ENCODE measurements at regions not wholly inside any gene's neighbourhood (a gene's known extent, or its start where the extent isn't known, plus 50 kb on each side); places are given as distances from the start of the nearest gene placed in this dataset.
"Not testable (repeated sequence)": the region's sequence is repeated elsewhere in the genome, so short reads cannot be mapped to it uniquely, and the experiment has no call there.

GRCh38 chr3:159045279-159045885, 243.5 kb downstream of the MFSD1 start:
- TF ChIP-seq, protein P1, sequence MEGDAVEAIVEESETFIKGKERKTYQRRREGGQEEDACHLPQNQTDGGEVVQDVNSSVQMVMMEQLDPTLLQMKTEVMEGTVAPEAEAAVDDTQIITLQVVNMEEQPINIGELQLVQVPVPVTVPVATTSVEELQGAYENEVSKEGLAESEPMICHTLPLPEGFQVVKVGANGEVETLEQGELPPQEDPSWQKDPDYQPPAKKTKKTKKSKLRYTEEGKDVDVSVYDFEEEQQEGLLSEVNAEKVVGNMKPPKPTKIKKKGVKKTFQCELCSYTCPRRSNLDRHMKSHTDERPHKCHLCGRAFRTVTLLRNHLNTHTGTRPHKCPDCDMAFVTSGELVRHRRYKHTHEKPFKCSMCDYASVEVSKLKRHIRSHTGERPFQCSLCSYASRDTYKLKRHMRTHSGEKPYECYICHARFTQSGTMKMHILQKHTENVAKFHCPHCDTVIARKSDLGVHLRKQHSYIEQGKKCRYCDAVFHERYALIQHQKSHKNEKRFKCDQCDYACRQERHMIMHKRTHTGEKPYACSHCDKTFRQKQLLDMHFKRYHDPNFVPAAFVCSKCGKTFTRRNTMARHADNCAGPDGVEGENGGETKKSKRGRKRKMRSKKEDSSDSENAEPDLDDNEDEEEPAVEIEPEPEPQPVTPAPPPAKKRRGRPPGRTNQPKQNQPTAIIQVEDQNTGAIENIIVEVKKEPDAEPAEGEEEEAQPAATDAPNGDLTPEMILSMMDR (IDR thresholded peaks at IDR 0.05; ENCODE audit: control insufficient read depth, insufficient read depth, low read depth, low read length, missing control alignments), result no peak
- DNase-seq (ENCODE audit: low read depth), result no peak
- H3K4me3 ChIP-seq (ENCODE audit: control insufficient read depth, low read depth, low read length), result no peak overlapping the region

DNA sequence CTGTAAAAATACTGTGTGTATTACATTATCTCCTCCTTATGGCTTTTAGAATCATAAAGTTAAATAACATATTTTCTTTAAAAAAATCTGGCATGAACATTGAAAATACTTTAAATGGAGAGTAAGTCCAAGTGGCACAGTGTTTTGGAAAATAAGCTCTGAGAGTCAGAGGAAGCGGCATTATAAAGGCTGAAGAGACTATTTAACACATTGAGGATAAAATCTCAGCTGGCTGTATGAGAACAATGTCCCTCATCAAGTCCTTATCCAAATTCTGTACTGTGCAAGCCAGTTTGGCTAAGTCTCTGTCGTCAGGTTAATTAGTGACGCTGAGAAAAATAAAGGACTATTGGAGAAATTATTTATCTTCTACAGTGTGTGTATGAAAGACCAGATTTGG, 245.5 kb downstream of the MFSD1 start:
- TF ChIP-seq, protein P1 (IDR thresholded peaks at IDR 0.05; ENCODE audit: control insufficient read depth, insufficient read depth, low read depth, low read length, missing control alignments), result no peak
- H3K4me3 ChIP-seq (ENCODE audit: control insufficient read depth, low read depth, low read length), result no peak overlapping the region
- DNase-seq (ENCODE audit: low read depth), result no peak

GRCh38 chr3:159052494-159052893, 250.6 kb downstream of the MFSD1 start:
- not testable (repeated sequence) for DNase-seq (ENCODE audit: low read depth); H3K4me3 ChIP-seq (ENCODE audit: control insufficient read depth, low read depth, low read length)

DNA sequence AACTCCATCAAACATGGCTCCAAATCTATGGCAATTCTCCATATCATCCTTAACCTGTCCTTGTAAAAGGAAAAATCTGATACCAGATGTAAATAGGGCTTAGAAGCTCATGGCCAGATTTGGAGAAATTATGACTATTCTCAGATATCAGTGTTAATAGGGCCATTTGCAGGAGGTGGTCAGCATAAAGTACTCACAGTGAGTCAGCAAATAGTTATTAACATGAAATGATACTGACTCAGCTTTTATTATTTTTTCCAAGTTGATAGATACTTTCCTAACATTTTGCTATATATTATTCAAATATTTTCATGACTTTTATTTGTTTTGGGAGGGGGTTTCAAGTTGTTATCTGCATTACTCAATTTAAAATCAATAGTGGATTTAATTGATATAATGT, 255.8 kb downstream of the MFSD1 start:
- no peak overlapping the region for H3K4me3 ChIP-seq (ENCODE audit: control insufficient read depth, low read depth, low read length)
- DNase-seq (ENCODE audit: low read depth), result no peak
- TF ChIP-seq, protein P1 (IDR thresholded peaks at IDR 0.05; ENCODE audit: control insufficient read depth, insufficient read depth, low read depth, low read length, missing control alignments), result no peak

- TF ChIP-seq, protein P1 (IDR thresholded peaks at IDR 0.05; ENCODE audit: control insufficient read depth, insufficient read depth, low read depth, low read length, missing control alignments), result no peak
- no peak overlapping the region for H3K4me3 ChIP-seq (ENCODE audit: control insufficient read depth, low read depth, low read length)
- DNase-seq (ENCODE audit: low read depth), result no peak
Observed at GRCh38 chr3:159058859-159059258, 257.0 kb downstream of the MFSD1 start.

DNA sequence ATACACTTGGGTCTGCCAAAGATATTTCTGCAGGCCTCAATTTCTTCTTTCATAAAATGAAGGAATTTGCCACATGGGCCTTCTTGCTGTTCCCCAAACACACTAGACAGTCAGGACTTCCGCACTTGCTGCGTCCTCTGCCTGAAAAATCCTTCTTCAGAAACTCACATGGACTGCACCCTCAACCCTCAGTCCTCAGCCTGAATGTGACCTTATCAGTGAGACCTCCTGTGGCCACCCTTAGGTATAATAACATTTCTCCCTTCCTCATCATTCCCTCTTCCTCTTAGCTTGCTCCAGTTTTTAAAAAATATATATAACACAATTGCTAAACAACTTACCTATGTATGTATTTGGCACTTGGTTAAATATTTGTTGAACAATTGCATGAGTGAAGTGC, 257.5 kb downstream of the MFSD1 start:
- H3K4me3 ChIP-seq (ENCODE audit: control insufficient read depth, low read depth, low read length), result no peak overlapping the region
- TF ChIP-seq, protein P1 (IDR thresholded peaks at IDR 0.05; ENCODE audit: control insufficient read depth, insufficient read depth, low read depth, low read length, missing control alignments), result no peak
- DNase-seq (ENCODE audit: low read depth), result no peak

GRCh38 chr3:159062734-159063410, 261.0 kb downstream of the MFSD1 start:
- DNase-seq (ENCODE audit: low read depth), result no peak
- no peak overlapping the region for H3K4me3 ChIP-seq (ENCODE audit: control insufficient read depth, low read depth, low read length)
- TF ChIP-seq, protein P1 (IDR thresholded peaks at IDR 0.05; ENCODE audit: control insufficient read depth, insufficient read depth, low read depth, low read length, missing control alignments), result no peak
